ENCODE measurements at regions not wholly inside any gene's neighbourhood (a gene's known extent, or its start where the extent isn't known, plus 50 kb on each side); places are given as distances from the start of the nearest gene placed in this dataset.
"Not testable (repeated sequence)": the region's sequence is repeated elsewhere in the genome, so short reads cannot be mapped to it uniquely, and the experiment has no call there.

GRCh38 chr22:49453771-49454170 lies 373.9 kb downstream of the BRD1 start:
- Histone ChIP-seq H3K4me3 (no peak overlapping the region), H3K27ac (no peak overlapping the region)
- no peak for DNase-seq (ENCODE audit: low spot score)
- TF ChIP-seq CTCF (IDR thresholded peaks at IDR 0.05): no peak

GRCh38 chr22:49453019-49453418 lies 374.7 kb downstream of the BRD1 start:
- not testable (repeated sequence) for H3K27ac ChIP-seq; H3K4me3 ChIP-seq; DNase-seq (ENCODE audit: low spot score)

GRCh38 chr22:49452362-49452946 lies 375.2 kb downstream of the BRD1 start:
- H3K27ac ChIP-seq: no peak overlapping the region
- no peak for DNase-seq (ENCODE audit: low spot score)
- no peak overlapping the region for H3K4me3 ChIP-seq
- TF ChIP-seq CTCF (IDR thresholded peaks at IDR 0.05): no peak

DNA sequence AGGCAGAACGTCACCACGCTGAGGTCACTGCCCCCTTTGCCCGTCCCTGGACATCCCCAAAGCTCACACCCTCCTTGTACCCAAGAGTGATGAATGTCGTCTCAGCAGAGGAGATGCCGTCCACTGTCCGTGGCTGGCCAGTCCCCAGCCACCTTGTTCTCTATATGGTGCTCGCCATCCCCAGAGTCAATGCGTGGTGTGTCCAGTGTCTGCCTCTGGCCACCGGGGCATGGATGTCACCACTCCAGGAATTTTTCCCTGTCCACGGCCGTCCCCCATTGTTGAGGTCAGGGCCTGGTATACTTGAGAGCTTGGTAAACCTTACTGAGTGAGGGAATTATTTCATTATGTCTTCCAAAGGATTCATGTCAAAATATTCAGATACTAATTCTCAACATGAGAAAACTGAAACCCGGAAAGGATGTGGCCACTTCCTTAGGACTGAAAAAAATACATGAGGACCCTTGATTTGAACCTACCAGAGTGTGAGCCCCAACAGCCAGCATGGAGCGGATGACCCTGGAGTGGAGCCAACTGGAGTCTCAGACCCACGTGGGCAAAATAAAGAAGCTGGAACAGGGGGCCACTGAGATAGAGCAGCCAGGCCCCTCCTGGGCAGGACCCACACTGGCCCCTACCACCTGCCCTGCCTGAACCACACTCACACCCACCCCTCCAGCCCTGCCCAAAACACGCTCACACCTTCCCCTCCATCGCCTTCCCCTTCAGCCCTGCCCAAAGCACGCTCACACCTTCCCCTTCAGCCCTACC lies 376.4 kb downstream of the BRD1 start:
- H3K27ac ChIP-seq: no peak overlapping the region
- TF ChIP-seq CTCF (IDR thresholded peaks at IDR 0.05): no peak
- DNase-seq (ENCODE audit: low spot score): no peak
- H3K4me3 ChIP-seq: no peak overlapping the region

GRCh38 chr22:49450498-49450897 lies 377.2 kb downstream of the BRD1 start:
- H3K27ac ChIP-seq: no peak overlapping the region
- no peak for DNase-seq (ENCODE audit: low spot score)
- TF ChIP-seq CTCF (IDR thresholded peaks at IDR 0.05): no peak
- no peak overlapping the region for H3K4me3 ChIP-seq

DNA sequence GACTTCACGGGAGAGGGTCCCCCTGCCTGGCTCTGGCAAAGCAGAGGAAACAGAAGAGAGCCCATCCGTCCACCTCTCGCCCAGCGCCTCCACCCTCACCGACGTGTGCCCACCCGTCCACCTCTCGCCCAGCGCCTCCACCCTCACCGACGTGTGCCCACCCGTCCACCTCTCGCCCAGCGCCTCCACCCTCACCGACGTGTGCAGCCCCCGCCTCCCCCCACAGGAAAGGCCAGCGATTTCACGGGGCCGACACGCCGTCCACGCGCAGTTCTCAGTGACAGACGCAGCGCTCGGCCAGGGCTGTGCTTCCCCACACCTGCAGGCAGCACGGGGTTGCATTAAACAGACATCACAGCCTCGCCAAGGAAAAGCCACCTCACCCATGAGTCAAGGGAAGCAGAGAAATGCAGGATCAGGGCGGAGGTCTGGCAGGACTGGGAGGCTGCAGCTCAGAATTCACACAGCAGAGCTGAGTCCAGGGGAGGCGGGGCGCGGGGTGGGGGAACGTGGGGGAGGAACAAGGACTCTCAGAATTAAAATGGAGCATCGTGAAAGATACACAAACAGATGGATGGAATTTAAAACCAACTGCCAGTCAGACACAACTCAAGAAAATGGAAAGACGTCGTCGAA lies 377.7 kb downstream of the BRD1 start:
- no peak for DNase-seq (ENCODE audit: low spot score)
- H3K27ac ChIP-seq: no peak overlapping the region
- no peak for TF ChIP-seq CTCF (IDR thresholded peaks at IDR 0.05)
- no peak overlapping the region for H3K4me3 ChIP-seq

- DNase-seq (ENCODE audit: low spot score): no peak
- no peak overlapping the region for H3K4me3 ChIP-seq
- no peak for TF ChIP-seq CTCF (IDR thresholded peaks at IDR 0.05)
- H3K27ac ChIP-seq: no peak overlapping the region
Measured at GRCh38 chr22:49449377-49449776, 378.3 kb downstream of the BRD1 start.
